Smooth muscle cell of the brain vasculature (primary cell): ENCODE measurements at regions not wholly inside any gene's neighbourhood (a gene's known extent, or its start where the extent isn't known, plus 50 kb on each side); places are given as distances from the start of the nearest gene placed in this dataset.
A peak's percentile ranks its signal among the peaks of the same experiment; 100 is the strongest.
"Not testable (repeated sequence)": the region's sequence is repeated elsewhere in the genome, so short reads cannot be mapped to it uniquely, and the experiment has no call there.

Experiments
- DNase-seq: peaks from one replicate; pipeline ENCODE4 v3.0.0-alpha.2; 2012; ENCODE audit warnings: low read depth, low spot score

DNA sequence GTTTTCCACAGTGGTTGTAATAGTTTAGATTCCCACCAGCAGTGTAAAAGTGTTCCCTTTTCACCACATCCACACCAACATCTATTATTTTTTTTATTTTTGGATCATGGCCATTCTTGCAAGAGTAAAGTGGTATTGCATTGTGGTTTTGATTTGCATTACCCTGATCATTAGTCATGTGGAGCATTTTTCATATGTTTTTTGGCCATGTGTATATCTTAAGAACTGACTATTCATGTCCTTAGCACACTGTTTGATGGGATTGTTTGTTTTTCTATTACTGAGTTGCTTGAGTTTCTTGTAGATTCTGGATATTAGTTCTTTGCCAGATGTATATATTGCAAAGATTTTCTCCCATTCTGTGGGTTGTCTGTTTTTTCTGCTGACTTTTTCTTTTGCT lies 820.1 kb downstream of the TENT5A start:
- DNase-seq, result peak; percentile 7

GRCh38 chr6:80930376-80930775 lies 822.1 kb downstream of the TENT5A start:
- DNase-seq, result no peak

- no peak for DNase-seq
Observed at GRCh38 chr6:80923816-80924215, 817.3 kb downstream of the BCKDHB start.

DNA sequence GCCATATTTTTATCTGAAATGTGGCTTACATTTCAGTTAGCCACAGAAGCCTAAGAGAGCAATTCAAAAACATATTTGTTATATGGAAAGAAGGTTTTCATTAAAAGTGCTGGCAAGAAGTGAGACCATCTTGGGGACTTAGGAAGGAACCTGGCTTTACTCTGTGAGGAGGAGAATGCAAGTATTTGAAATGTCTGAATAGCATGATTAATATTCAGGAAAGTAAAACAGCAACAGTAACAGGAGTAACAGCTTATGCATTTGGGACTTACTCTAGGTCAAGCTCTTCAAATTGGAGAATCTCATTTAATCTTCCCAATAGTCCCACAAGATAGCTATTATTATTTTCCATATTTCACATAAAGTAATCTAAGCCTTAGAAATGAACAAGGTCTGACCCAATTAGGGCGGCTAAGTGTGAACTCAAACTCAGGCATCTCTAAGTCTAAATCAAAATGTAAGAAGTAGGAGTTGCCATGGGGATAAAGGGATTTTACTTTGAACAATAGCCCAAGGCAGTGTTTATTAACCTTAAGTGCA lies 816.5 kb downstream of the BCKDHB start:
- no peak for DNase-seq

DNA sequence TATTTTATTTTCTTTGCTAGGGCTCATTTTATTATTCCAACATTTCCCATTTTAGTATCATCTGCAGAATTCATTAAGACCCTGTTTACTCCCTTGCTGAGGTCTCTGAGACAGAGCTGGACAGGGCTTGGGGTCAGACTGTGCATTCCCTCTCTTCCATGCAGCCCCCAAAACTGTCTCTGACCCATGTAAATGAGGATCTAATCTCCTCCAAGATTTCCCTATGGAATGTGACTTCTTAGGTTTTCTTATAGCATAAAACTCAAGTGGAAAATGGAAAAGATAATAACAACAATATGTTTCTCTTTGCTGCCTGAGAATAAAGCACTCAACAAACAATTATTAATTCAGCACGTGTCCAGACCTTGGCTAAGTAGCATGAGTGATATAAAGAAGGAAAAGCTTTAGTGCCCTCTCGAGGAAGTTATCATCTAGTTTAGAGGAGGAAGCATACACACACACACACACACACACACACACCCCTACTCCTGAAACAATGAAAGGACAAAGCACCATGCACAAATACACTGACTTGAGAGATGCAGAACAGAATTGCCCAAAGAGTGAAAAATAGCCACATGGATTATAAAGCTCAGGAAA lies 815.5 kb downstream of the BCKDHB start:
- no peak for DNase-seq

- DNase-seq, result no peak
Observed at GRCh38 chr6:80907831-80908230, 801.4 kb downstream of the BCKDHB start.

- DNase-seq, result no peak
Observed at GRCh38 chr6:80903711-80904110, 797.2 kb downstream of the BCKDHB start.

DNA sequence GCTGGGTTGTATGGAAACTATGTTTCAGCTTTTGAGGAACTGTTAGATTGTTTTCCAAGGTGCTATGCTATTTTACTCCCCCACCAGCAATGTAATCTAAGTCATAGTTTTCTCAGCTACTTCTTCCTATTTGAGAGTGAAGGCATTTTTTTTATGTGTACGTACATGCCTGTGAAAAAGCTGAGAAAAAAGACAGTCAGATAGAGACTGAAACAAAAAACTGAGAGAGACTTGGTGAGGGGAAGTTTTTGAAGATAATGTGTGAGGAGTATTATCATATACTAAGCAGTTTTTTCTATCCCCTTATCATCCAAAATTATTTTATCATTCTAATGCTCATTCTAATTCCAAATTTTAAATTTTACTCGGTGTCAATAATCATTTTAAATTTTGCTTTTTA lies 780.0 kb downstream of the BCKDHB start:
- no peak for DNase-seq

DNA sequence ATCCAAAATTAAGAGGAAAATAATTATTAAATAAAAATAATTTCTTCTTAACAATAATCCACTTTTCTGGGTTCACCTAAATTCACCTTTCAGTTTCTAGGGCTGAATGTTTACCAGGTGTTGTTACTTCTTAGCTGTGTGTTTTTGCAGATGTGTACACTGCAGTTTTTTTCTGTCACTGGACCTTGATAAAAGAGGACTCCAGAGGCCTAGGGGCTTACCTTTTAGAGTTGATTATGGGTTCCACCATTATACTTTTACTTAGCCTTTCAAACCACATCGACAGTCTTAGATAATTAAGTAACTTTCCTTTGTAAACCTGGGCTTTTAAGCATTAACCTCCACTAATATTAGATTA lies 766.5 kb downstream of the BCKDHB start:
- no peak for DNase-seq

DNA sequence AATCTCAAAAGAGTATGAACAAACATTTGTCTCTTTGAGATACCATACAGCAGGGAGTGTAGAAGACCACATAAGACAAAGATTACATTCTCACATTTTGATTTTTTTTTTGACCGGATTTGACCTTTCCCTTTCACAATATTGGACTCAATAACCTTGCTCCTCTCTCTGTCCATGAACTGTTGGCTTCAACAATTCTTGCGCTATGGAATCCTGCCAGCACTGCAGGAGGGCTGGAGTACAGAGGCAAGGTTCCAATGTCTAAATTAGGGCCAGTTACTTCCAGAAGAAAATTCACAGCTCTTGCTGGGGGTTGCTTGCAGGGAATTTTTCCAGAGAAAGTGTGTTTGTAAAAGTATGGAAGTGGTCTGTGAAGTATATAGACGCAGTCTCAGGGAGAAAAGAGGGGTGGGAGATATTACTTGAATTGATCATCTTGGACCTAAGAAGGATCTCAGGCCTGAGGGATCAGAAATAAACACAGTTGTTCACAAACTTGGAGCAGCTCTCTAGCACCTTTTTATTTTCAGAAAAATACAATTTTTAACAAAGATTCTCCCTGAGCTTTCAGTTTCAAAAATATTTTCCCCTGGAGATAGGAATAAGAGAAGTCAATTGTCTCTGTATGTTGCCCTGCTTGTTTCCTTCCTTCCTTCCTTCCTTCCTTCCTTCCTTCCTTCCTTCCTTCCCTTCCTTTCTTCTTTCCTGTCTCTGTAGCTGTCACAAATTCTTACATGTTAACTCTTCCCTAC lies 765.9 kb downstream of the BCKDHB start:
- peak; percentile 87 for DNase-seq

DNA sequence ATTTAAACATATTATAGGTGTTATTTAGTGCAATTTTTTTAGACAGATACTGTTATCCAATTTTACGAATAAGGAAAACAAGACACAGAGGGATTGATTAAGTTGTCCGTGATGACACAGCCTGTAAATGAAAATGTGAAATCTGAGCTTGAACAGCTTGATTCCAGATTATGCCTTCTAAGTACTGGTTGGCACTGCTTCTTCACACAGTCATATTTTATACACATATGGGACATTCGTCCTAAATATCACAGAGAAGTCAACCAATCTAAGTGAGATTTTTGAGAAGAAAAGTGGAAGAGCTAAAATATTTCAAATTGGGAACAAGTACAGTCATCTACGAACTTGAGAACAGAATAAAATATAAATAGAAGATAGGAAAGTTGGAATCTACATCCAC lies 756.3 kb downstream of the BCKDHB start:
- no peak for DNase-seq

DNA sequence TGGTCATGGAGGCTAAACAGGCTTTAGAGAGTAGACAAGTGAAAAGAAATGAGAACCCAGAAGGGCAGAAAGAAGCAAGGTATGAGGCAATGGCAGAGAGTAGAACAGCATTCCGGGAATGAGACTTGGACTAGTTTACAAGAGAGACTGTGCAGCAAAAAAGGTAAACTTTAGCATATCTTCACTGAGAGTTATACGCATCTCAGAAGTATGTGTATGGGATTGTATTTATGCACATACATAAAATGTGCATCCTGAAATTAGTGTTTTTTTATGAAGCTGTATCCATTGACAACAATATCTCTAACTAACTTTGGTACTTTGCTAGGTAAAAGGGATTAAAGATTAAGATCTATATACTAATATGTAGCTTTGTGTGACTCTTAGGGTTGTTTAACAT lies 753.6 kb downstream of the BCKDHB start:
- no peak for DNase-seq

DNA sequence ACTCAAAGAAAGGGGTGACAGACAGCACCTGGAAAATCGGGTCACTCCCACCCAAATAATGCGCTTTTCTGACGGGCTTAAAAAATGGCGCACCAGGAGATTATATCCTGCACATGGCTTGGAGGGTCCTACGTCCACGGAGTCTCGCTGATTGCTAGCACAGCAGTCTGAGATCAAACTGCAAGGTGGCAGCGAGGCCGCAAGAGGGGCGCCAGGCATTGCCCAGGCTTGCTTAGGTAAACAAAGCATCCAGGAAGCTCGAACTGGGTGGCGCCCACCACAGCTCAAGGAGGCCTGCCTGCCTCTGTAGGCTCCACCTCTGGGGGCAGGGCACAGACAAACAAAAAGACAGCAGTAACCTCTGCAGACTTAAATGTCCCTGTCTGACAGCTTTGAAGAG lies 741.5 kb downstream of the BCKDHB start:
- DNase-seq, result not testable (repeated sequence)

- no peak for DNase-seq
Observed at GRCh38 chr6:80832337-80832736, 725.9 kb downstream of the BCKDHB start.

DNA sequence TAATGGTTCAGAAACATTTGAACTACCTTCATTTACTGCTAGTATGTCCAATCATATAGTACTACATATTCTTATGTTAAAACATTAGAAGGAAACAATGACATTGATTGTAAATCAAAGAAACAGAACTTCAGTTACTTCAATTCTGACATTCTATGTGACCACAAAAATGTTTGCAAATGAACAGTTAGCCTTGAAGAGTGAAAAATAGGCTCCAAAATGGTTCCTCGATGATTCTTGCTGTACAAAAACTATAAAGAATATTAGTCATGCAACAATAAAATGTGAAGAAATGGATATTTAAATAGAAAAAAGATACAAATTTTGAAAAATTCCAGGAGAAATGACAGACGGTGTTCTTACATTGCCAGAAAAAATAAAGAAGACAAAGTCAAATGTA lies 686.9 kb downstream of the BCKDHB start:
- no peak for DNase-seq

DNA sequence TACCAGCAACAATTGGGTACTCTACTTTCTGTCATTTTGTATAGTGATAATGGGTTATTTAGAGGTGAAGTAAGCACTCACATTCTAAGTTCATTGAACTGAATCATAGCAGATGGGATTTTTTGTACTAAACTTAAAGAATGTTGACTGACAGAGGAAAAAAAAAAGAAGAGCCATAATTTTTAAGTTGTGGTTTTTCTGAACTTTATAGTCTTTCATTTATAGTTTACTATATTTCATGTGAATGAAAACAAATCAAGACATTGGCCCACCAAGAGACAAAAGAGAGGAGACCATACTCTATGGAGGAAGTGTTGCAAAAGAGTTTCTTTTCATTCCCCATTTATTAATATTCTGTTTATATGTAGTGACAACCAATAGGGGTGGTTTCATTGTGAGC lies 685.7 kb downstream of the BCKDHB start:
- DNase-seq, result no peak

DNA sequence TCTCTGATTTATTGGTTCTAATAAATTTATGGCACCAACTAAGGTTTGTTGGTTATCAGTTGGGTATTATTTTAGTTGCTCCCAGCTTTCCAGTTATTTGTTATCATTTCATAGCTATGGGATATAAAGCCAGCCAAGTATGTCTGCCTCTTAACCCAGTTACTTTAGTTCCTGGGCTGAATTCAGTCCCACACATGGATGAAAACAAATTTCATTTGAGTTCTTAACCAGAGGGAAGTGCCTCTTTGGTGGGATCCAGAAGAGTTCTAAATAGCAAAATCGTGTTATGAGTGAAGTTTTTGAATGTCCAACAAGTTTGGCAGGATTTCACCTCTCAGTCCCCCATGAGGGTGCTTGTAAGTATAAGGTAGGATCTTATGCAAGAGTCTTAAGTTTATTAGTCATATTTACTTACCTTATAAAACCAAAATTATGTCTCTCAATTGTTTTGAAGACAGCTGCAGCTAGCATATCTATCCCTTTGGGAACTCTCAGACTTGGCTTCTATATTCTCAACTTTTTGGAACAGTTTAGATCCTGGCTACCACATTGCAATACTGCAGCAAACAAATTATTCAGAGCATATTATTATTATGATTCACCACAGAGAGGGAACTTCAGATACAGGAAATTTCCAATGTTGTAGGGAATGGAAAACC lies 683.6 kb downstream of the BCKDHB start:
- no peak for DNase-seq

GRCh38 chr6:80783271-80783670 lies 676.8 kb downstream of the BCKDHB start:
- not testable (repeated sequence) for DNase-seq

DNA sequence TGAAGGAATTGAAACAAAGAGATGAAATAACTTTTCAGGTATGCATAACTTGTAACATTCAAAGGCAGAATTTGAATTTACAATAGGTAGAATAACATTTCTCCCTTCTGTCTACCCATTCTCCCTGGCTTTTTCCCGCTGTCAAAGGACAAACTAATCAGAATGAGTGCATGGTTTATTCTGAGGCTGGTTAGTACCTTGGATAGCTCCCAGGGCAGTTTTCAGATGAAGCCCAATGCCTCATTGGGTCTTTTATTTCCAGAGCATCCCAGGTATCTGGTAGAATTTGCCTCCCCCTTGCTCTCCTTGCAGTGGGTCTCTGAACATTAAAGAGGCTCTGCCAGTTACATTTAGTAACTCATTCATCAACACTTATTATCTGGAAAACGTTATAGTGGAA lies 665.5 kb downstream of the BCKDHB start:
- no peak for DNase-seq

DNA sequence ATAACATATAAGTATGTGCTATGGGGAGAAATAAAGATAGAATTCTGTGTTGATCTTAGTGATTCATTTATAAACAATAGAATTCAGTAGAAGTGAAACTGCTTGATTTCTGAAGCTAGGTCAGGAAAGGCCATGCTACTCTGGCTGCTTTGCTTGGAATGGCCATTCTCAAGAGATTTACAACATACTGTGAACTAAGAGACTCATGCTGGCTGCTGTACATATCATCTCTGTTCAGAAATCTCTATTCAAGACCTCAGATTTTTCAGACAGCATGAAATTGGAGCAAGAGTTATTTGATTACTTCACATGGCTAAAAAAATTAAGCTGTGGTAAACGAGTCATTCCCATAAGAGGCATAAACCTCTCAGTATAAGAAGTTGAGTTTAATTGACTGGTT lies 662.6 kb downstream of the BCKDHB start:
- peak; percentile 73 for DNase-seq

- DNase-seq, result no peak
Observed at GRCh38 chr6:80767808-80768207, 661.3 kb downstream of the BCKDHB start.

DNA sequence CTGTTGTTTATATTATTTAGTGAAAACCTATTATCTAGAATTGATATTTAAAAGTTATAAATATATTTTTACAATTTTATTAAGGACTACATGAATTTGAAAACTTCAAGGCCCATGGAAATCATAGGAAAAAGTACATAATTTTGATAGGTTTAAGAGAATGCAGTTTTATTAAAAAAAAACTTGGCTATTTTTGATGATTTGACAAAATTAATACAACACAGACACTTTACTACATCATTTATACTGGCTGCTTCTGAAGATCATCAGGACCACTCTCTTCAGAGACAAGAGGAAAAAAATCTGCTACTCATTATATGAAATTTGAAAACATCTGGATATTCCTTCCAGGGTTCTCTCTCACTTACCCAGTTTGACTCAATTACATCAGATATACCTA lies 637.7 kb downstream of the BCKDHB start:
- no peak for DNase-seq

GRCh38 chr6:80742481-80742880 lies 636.0 kb downstream of the BCKDHB start:
- peak; percentile 26 for DNase-seq
